Endothelial cell of umbilical vein (primary cell): ENCODE measurements at regions not wholly inside any gene's neighbourhood (a gene's known extent, or its start where the extent isn't known, plus 50 kb on each side); places are given as distances from the start of the nearest gene placed in this dataset.

Experiments used
- BruUV-seq: library from RNA; stranded (reverse); fragments of 400-500 nt; replicated peaks from 2 replicates; lab custom pipeline; 2021; lab: Mats Ljungman, UMichigan
- CTCF ChIA-PET: fragments of 300-600, 350-600 bp; sonication (Branson Sonifier 250); formaldehyde crosslinking; loops from one replicate; lab custom pipeline; 2021; ENCODE audit warnings: antibody characterized with exemption, inconsistent platforms; lab: Charles Lee
- POLR2A ChIA-PET: fragments of 300-600, 350-600 bp; sonication (Branson Sonifier 250); formaldehyde crosslinking; loops from one replicate; lab custom pipeline; 2021; ENCODE audit warnings: antibody characterized with exemption, inconsistent platforms; lab: Charles Lee
- DNase-seq: peaks from one replicate; pipeline ENCODE4 v3.0.0-alpha.2; 2011; ENCODE audit warnings: low read depth, low spot score
- FAIRE-seq: peaks from 2 replicates; lab custom pipeline; 2011; peaks lifted over from hg19 to GRCh38; lab: Jason Lieb, UNC
- H2AFZ ChIP-seq: 2 replicates; pipeline ENCODE4 v1.6.0; 2012; ENCODE audit warnings: low read depth, low read length, control low read depth, inconsistent platforms
- H3K27ac ChIP-seq: 2 replicates; pipeline ENCODE4 v1.5.1; 2011; ENCODE audit warnings: low read depth, mild to moderate bottlenecking, control low read depth, low read length, moderate library complexity; ENCODE audit not compliant: insufficient read depth
- H3K27me3 ChIP-seq, 2 experiments: 2 replicates each; pipeline versions ENCODE4 v1.6.0 to v1.6.1; 2011; ENCODE audit warnings: low read length in 2 of 2, mixed read lengths in 1 of 2; ENCODE audit not compliant: control insufficient read depth in 2 of 2, insufficient read depth in 2 of 2
- H3K36me3 ChIP-seq, 2 experiments: 2 replicates in 1 of 2; 3 replicates in 1 of 2; pipeline ENCODE4 v1.5.1; 2011; ENCODE audit warnings: low read length in 2 of 2, mild to moderate bottlenecking in 1 of 2, moderate library complexity in 1 of 2; ENCODE audit not compliant: control insufficient read depth in 2 of 2, insufficient read depth in 2 of 2; ENCODE audit errors: extremely low read depth in 1 of 2
- H3K4me1 ChIP-seq: 3 replicates; pipeline ENCODE4 v1.5.1; 2011; ENCODE audit warnings: mild to moderate bottlenecking, low read length; ENCODE audit not compliant: control insufficient read depth, insufficient read depth; ENCODE audit errors: extremely low read depth
- H3K4me2 ChIP-seq: 2 replicates; pipeline ENCODE4 v1.6.1; 2011; ENCODE audit warnings: low read length, control low read depth, mixed read lengths; ENCODE audit not compliant: insufficient read depth
- H3K4me3 ChIP-seq, 3 experiments: fragments of 200-600 bp in 1 of 3; sonication (generic), shearing (Covaris generic) in 1 of 3; replicated peaks in 1 of 3; 2 replicates each; pipeline ENCODE4 v1.5.1; 2011 to 2016; ENCODE audit warnings: control low read depth in 3 of 3, low read length in 3 of 3, mild to moderate bottlenecking in 2 of 3, inconsistent platforms in 1 of 3, low read depth in 1 of 3, moderate library complexity in 1 of 3; ENCODE audit not compliant: insufficient read depth in 1 of 3
- H3K79me2 ChIP-seq: 2 replicates; pipeline ENCODE4 v1.6.0; 2012; ENCODE audit warnings: low read length, inconsistent platforms; ENCODE audit not compliant: control insufficient read depth, insufficient read depth
- H3K9ac ChIP-seq: replicated peaks from 2 replicates; pipeline ENCODE3; 2011; ENCODE audit warnings: low read length, control low read depth; ENCODE audit not compliant: insufficient read depth; ENCODE audit errors: extremely low read depth
- H3K9me1 ChIP-seq: replicated peaks from 3 replicates; pipeline ENCODE4 v1.6.0; 2011; ENCODE audit warnings: mild to moderate bottlenecking, low read length; ENCODE audit not compliant: control insufficient read depth, insufficient read depth; ENCODE audit errors: extremely low read depth
- H3K9me3 ChIP-seq: replicated peaks from 2 replicates; pipeline ENCODE4 v1.5.1; 2012; ENCODE audit warnings: low read length, inconsistent platforms; ENCODE audit not compliant: control insufficient read depth, insufficient read depth
- H4K20me1 ChIP-seq: replicated peaks from 2 replicates; pipeline ENCODE3; 2011; ENCODE audit warnings: mild to moderate bottlenecking, low read length; ENCODE audit not compliant: control insufficient read depth, insufficient read depth; ENCODE audit errors: extremely low read depth
- EZH2 ChIP-seq: IDR thresholded peaks from 2 replicates; pipeline ENCODE4 v1.6.1; 2012; ENCODE audit warnings: borderline replicate concordance, low read depth, mild to moderate bottlenecking, moderate library complexity, low read length, inconsistent platforms; ENCODE audit not compliant: severe bottlenecking
- FOS ChIP-seq: IDR thresholded peaks from 2 replicates; pipeline ENCODE4 v1.6.1; 2011; ENCODE audit warnings: mild to moderate bottlenecking, low read length, moderate library complexity, borderline replicate concordance; ENCODE audit not compliant: insufficient read depth
- GATA2 ChIP-seq: IDR thresholded peaks from 2 replicates; pipeline ENCODE4 v1.7.0; 2011; ENCODE audit warnings: low read depth, mild to moderate bottlenecking, moderate library complexity, mixed read lengths, low read length; ENCODE audit not compliant: insufficient read length, insufficient read depth
- JUN ChIP-seq: IDR thresholded peaks from 2 replicates; pipeline ENCODE4 v1.6.1; 2011; ENCODE audit warnings: borderline replicate concordance, low read depth; ENCODE audit not compliant: insufficient read length, insufficient read depth
- MYC ChIP-seq: IDR thresholded peaks from one replicate; pipeline ENCODE4 v1.6.1; 2011; ENCODE audit warnings: mild to moderate bottlenecking, low read depth, low read length
- POLR2A ChIP-seq: IDR thresholded peaks from 2 replicates; pipeline ENCODE4 v1.6.1; 2012; ENCODE audit warnings: low read depth, mild to moderate bottlenecking, control low read depth, low read length
- POLR2AphosphoS5 ChIP-seq: IDR thresholded peaks from 2 replicates; pipeline ENCODE4 v1.6.1; 2012; ENCODE audit warnings: low read depth, mild to moderate bottlenecking, control low read depth, low read length, moderate library complexity; ENCODE audit not compliant: insufficient read depth
- dilution Hi-C: fragments of 300-500 bp; cut with MboI; formaldehyde crosslinking; loops from one replicate; pipeline ENCODE4 v1.15.0; 2019; ENCODE audit warnings: low sequenced_read_pairs; ENCODE audit not compliant: extremely low pct_ligation_motif_present
- intact Hi-C: fragments of 100-400 bp; cut with micrococcal nuclease; formaldehyde crosslinking; loops from one replicate; pipeline ENCODE4 v1.10.0; 2022
- TF ChIP-seq, protein P1 (sequence below), 2 donors: IDR thresholded peaks; 1 replicate in 1 of 2; 2 replicates in 1 of 2; pipeline ENCODE4 v1.5.1; 2011; ENCODE audit warnings: low read length in 2 of 2, mild to moderate bottlenecking in 2 of 2, moderate library complexity in 2 of 2, control low read depth in 1 of 2, inconsistent platforms in 1 of 2, low read depth in 1 of 2; ENCODE audit not compliant: insufficient read depth in 1 of 2; ENCODE audit errors: extremely low read depth in 1 of 2
- TF ChIP-seq, protein P2 (sequence below): IDR thresholded peaks from 2 replicates; pipeline ENCODE4 v1.6.1; 2011; ENCODE audit not compliant: insufficient read depth, insufficient read length

DNA sequence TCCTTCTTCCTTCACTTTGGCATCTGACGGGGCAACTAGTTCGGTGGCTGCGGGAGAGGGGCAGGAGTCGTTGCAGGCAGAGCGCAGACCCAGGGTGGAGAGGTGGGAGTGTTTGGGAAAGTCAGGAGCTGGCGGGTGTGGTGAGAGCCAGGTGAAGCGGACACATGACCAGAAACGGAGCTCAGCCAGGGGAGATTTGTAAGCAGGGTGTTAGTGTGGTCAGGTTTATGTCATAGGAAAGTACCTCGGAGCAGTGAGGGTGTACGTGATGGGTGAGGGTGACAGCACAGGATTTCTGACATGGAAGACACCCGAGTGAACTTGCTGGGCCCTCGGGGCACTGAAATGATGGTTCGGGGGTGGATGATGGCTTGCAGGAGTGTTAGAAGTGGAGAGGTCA is 247.4 kb upstream of the TPM1 start:
- Histone ChIP-seq H2AFZ (no peak overlapping the region), H3K9me1 (no peaks in the 10 kb centered on the region), H3K79me2 (no peaks in the 10 kb centered on the region), H3K27ac (no peak overlapping the region), H3K4me3 (no peak overlapping the region), H4K20me1 (no peaks in the 10 kb centered on the region), H3K27me3 (peaks cover 2 to 4% of the 10 kb centered on the region in 2 experiments), H3K36me3 (no peaks in the 10 kb centered on the region), H3K9ac (no peak overlapping the region), H3K4me2 (no peak overlapping the region), H3K4me1 (no peaks in the 10 kb centered on the region), H3K9me3 (no peaks in the 10 kb centered on the region)
- no peak for FAIRE-seq
- dilution Hi-C loops (no loop called here), intact Hi-C loops (no loop called here)
- CTCF ChIA-PET, result no interaction called here
- DNase-seq, result no peak
- TF ChIP-seq EZH2 (no peak), FOS (no peak), JUN (no peak), POLR2AphosphoS5 (no peak), POLR2A (no peak), GATA2 (no peak), MYC (no peak)
- TF ChIP-seq, protein P1, sequence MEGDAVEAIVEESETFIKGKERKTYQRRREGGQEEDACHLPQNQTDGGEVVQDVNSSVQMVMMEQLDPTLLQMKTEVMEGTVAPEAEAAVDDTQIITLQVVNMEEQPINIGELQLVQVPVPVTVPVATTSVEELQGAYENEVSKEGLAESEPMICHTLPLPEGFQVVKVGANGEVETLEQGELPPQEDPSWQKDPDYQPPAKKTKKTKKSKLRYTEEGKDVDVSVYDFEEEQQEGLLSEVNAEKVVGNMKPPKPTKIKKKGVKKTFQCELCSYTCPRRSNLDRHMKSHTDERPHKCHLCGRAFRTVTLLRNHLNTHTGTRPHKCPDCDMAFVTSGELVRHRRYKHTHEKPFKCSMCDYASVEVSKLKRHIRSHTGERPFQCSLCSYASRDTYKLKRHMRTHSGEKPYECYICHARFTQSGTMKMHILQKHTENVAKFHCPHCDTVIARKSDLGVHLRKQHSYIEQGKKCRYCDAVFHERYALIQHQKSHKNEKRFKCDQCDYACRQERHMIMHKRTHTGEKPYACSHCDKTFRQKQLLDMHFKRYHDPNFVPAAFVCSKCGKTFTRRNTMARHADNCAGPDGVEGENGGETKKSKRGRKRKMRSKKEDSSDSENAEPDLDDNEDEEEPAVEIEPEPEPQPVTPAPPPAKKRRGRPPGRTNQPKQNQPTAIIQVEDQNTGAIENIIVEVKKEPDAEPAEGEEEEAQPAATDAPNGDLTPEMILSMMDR (IDR thresholded peaks at IDR 0.05; ENCODE audit: extremely low read depth in 1 of 2, insufficient read depth in 1 of 2, low read depth in 1 of 2, low read length in 2 of 2), result no peak
- TF ChIP-seq, protein P2, sequence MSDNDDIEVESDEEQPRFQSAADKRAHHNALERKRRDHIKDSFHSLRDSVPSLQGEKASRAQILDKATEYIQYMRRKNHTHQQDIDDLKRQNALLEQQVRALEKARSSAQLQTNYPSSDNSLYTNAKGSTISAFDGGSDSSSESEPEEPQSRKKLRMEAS, result no peak
- BruUV-seq, result no TSS peak
- POLR2A ChIA-PET, result no interaction called here
